NCI-H1930 (cell line): ENCODE measurements at regions not wholly inside any gene's neighbourhood (a gene's known extent, or its start where the extent isn't known, plus 50 kb on each side); places are given as distances from the start of the nearest gene placed in this dataset.
A peak's percentile ranks its signal among the peaks of the same experiment; 100 is the strongest.
"Not testable (repeated sequence)": the region's sequence is repeated elsewhere in the genome, so short reads cannot be mapped to it uniquely, and the experiment has no call there.

Experiments used
- DNase-seq, 2 experiments: peaks; one replicate each; lab custom pipeline; 2025; lab: John Stamatoyannopoulos, UW

- DNase-seq: no peak
Measured at GRCh38 chr7:79952399-79952798, 182.2 kb upstream of the GNAI1 start.

- DNase-seq: no peak
Measured at GRCh38 chr7:79951415-79951814, 183.2 kb upstream of the GNAI1 start.

GRCh38 chr7:79949778-79950177 lies 184.9 kb upstream of the GNAI1 start:
- no peak for DNase-seq

GRCh38 chr7:79936281-79936983 lies 198.2 kb upstream of the GNAI1 start:
- no peak for DNase-seq

GRCh38 chr7:79934727-79935126 lies 199.9 kb upstream of the GNAI1 start:
- DNase-seq: no peak

- DNase-seq: no peak
Measured at GRCh38 chr7:79933144-79933543, 201.5 kb upstream of the GNAI1 start.

GRCh38 chr7:79930604-79931003 lies 204.0 kb upstream of the GNAI1 start:
- DNase-seq: no peak

- DNase-seq: no peak
Measured at GRCh38 chr7:79927116-79927515, 207.5 kb upstream of the GNAI1 start.

GRCh38 chr7:79923953-79924352 lies 210.7 kb upstream of the GNAI1 start:
- no peak for DNase-seq

- DNase-seq: no peak
Measured at GRCh38 chr7:79922894-79923293, 211.7 kb upstream of the GNAI1 start.

GRCh38 chr7:79921976-79922375 lies 212.7 kb upstream of the GNAI1 start:
- DNase-seq: no peak

GRCh38 chr7:79918632-79919031 lies 216.0 kb upstream of the GNAI1 start:
- not testable (repeated sequence) for DNase-seq

GRCh38 chr7:79915346-79915745 lies 219.3 kb upstream of the GNAI1 start:
- not testable (repeated sequence) for DNase-seq

GRCh38 chr7:79912213-79912633 lies 222.4 kb upstream of the GNAI1 start:
- no peak for DNase-seq

GRCh38 chr7:79911420-79911819 lies 223.2 kb upstream of the GNAI1 start:
- no peak for DNase-seq

GRCh38 chr7:79909176-79909575 lies 225.5 kb upstream of the GNAI1 start:
- no peak for DNase-seq

GRCh38 chr7:79897166-79897565 lies 237.5 kb upstream of the GNAI1 start:
- DNase-seq: no peak

GRCh38 chr7:79893991-79894390 lies 240.6 kb upstream of the GNAI1 start:
- DNase-seq: no peak

GRCh38 chr7:79882922-79883321 lies 251.7 kb upstream of the GNAI1 start:
- DNase-seq: no peak

- DNase-seq: peak; percentile 80 to 86
Measured at GRCh38 chr7:79880312-79880711, 254.3 kb upstream of the GNAI1 start.

GRCh38 chr7:79877874-79878465 lies 256.7 kb upstream of the GNAI1 start:
- no peak for DNase-seq

- no peak for DNase-seq
Measured at GRCh38 chr7:79876848-79877252, 257.8 kb upstream of the GNAI1 start.

GRCh38 chr7:79874797-79875196 lies 259.8 kb upstream of the GNAI1 start:
- no peak for DNase-seq

- DNase-seq: no peak
Measured at GRCh38 chr7:79872176-79872575, 262.5 kb upstream of the GNAI1 start.
